ENCODE measurements at regions not wholly inside any gene's neighbourhood (a gene's known extent, or its start where the extent isn't known, plus 50 kb on each side); places are given as distances from the start of the nearest gene placed in this dataset.

GRCh38 chr5:16378762-16379161 lies 86.8 kb downstream of the ZNF622 start:
- TF ChIP-seq SUZ12 (IDR thresholded peaks at IDR 0.05; ENCODE audit: extremely low read depth, insufficient read depth, insufficient read length) (no peak), ZNF274 (IDR thresholded peaks at IDR 0.05; ENCODE audit: low read depth, low read length) (no peak)

All from NT2/D1 (cell line).